GM12878 (cell line): ENCODE measurements at regions not wholly inside any gene's neighbourhood (a gene's known extent, or its start where the extent isn't known, plus 50 kb on each side); places are given as distances from the start of the nearest gene placed in this dataset.

Experiments used
- ATAC-seq: fragments of 200-7000 bp; cut with Tn5 transposase; 3 replicates; pipeline ENCODE4 v1.9.1; 2020; ENCODE audit warnings: mild to moderate bottlenecking, moderate library complexity
- BruUV-seq: library from RNA; stranded (reverse); fragments of 400-500 nt; replicated peaks from 2 replicates; lab custom pipeline; 2021; lab: Mats Ljungman, UMichigan
- CTCF ChIA-PET: fragments of 300-600 bp; sonication (Branson Sonifier 250); formaldehyde crosslinking; extraction: SDS; loops from one replicate; lab custom pipeline; 2021; ENCODE audit warnings: inconsistent platforms; lab: Yijun Ruan, JAX
- POLR2A ChIA-PET: fragments of 350-600 bp; formaldehyde crosslinking; extraction: SDS; loops from one replicate; lab custom pipeline; 2021; ENCODE audit warnings: inconsistent platforms; lab: Charles Lee
- RAD21 ChIA-PET: fragments of 300-600 bp; sonication (Branson Sonifier 250); formaldehyde crosslinking; loops from one replicate; lab custom pipeline; 2023; ENCODE audit warnings: antibody characterized with exemption; ENCODE audit not compliant: unreplicated experiment; lab: Charles Lee
- SMC1A ChIA-PET: fragments of 300-600 bp; sonication (Branson Sonifier 250); formaldehyde crosslinking; loops from one replicate; lab custom pipeline; 2023; ENCODE audit not compliant: unreplicated experiment, uncharacterized antibody; lab: Charles Lee
- DNase-seq: peaks from one replicate; pipeline ENCODE4 v3.0.0-alpha.2; 2011; ENCODE audit warnings: low read depth, low spot score
- FAIRE-seq: peaks from 3 replicates; lab custom pipeline; 2011; peaks lifted over from hg19 to GRCh38; lab: Jason Lieb, UNC
- H2AFZ ChIP-seq: 2 replicates; pipeline ENCODE4 v1.6.0; 2011; ENCODE audit warnings: low read depth, low read length, control low read depth; ENCODE audit not compliant: control insufficient read depth
- H3K27ac ChIP-seq: 2 replicates; pipeline ENCODE4 v1.5.1; 2011; ENCODE audit warnings: control low read depth; ENCODE audit not compliant: control insufficient read depth, insufficient read depth
- H3K27me3 ChIP-seq, 2 experiments: replicated peaks in 1 of 2; 2 replicates each; pipeline versions ENCODE4 v1.6.0 to v1.6.1; 2011; ENCODE audit warnings: low read length in 1 of 2; ENCODE audit not compliant: control insufficient read depth in 2 of 2, insufficient read depth in 2 of 2
- H3K36me3 ChIP-seq, 2 experiments: 2 replicates each; pipeline ENCODE4 v1.5.1; 2011; ENCODE audit warnings: low read length in 1 of 2; ENCODE audit not compliant: control insufficient read depth in 2 of 2, insufficient read depth in 2 of 2
- H3K4me1 ChIP-seq: 2 replicates; pipeline ENCODE4 v1.6.1; 2011; ENCODE audit warnings: mild to moderate bottlenecking, low read length, moderate library complexity, mixed read lengths; ENCODE audit not compliant: control insufficient read depth, insufficient read depth
- H3K4me2 ChIP-seq: 2 replicates; pipeline ENCODE4 v1.6.0; 2011; ENCODE audit warnings: control low read depth; ENCODE audit not compliant: control insufficient read depth, insufficient read depth
- H3K4me3 ChIP-seq: fragments of 200-600 bp; sonication (generic); 2 replicates; pipeline ENCODE4 v1.5.1; 2016
- H3K79me2 ChIP-seq: 2 replicates; pipeline ENCODE4 v1.6.0; 2011; ENCODE audit warnings: low read length; ENCODE audit not compliant: control insufficient read depth, insufficient read depth
- H3K9ac ChIP-seq: 2 replicates; pipeline ENCODE4 v1.8.0; 2011; ENCODE audit warnings: low read length, control low read depth, mixed read lengths; ENCODE audit not compliant: control insufficient read depth, insufficient read depth
- H3K9me3 ChIP-seq: replicated peaks from 3 replicates; pipeline ENCODE4 v1.5.1; 2011; ENCODE audit warnings: mild to moderate bottlenecking, low read length; ENCODE audit not compliant: control insufficient read depth, insufficient read depth
- H4K20me1 ChIP-seq: 2 replicates; pipeline ENCODE4 v1.6.0; 2011; ENCODE audit not compliant: control insufficient read depth, insufficient read depth
- ASH2L ChIP-seq: fragments of 300-600, 200-600 bp; sonication (generic); IDR thresholded peaks from 2 replicates; pipeline ENCODE4 v1.6.1; 2017; ENCODE audit warnings: low read depth, mild to moderate bottlenecking, borderline replicate concordance
- CBFB ChIP-seq: IDR thresholded peaks from 2 replicates; pipeline ENCODE4 v1.6.1; 2016; ENCODE audit warnings: antibody characterized with exemption, low read depth
- HDAC2 ChIP-seq: fragments of 200-600 bp; sonication (generic); IDR thresholded peaks from 2 replicates; pipeline ENCODE4 v1.6.1; 2017
- MAX ChIP-seq: IDR thresholded peaks from 2 replicates; pipeline ENCODE4 v1.6.1; 2012; ENCODE audit warnings: low read depth, low read length, improper control_type of control experiment
- MLLT1 ChIP-seq: fragments of 450-650 bp; IDR thresholded peaks from 2 replicates; pipeline ENCODE4 v1.6.1; 2016; ENCODE audit warnings: mild to moderate bottlenecking
- MTA3 ChIP-seq: IDR thresholded peaks from 2 replicates; pipeline ENCODE4 v1.6.1; 2012; ENCODE audit warnings: low read length, inconsistent platforms, borderline replicate concordance
- MYC ChIP-seq: IDR thresholded peaks from 2 replicates; pipeline ENCODE4 v1.6.1; 2011; ENCODE audit warnings: mild to moderate bottlenecking, low read length, moderate library complexity, inconsistent platforms; ENCODE audit not compliant: insufficient read depth, insufficient replicate concordance, insufficient read length, severe bottlenecking
- NBN ChIP-seq: fragments of 450-650 bp; IDR thresholded peaks from 2 replicates; pipeline ENCODE4 v1.6.1; 2016
- NFYB ChIP-seq: IDR thresholded peaks from 2 replicates; pipeline ENCODE4 v1.6.1; 2011; ENCODE audit warnings: low read depth, mild to moderate bottlenecking, low read length, improper control_type of control experiment, moderate library complexity; ENCODE audit not compliant: insufficient read depth
- SUPT20H ChIP-seq: IDR thresholded peaks from 2 replicates; pipeline ENCODE4 v1.6.1; 2011; ENCODE audit warnings: low read depth, mild to moderate bottlenecking, low read length, moderate library complexity, borderline replicate concordance; ENCODE audit not compliant: control insufficient read depth
- USF1 ChIP-seq: IDR thresholded peaks from 2 replicates; pipeline ENCODE4 v1.6.1; 2011; ENCODE audit warnings: borderline replicate concordance, low read depth, mild to moderate bottlenecking, moderate library complexity, mixed read lengths, low read length; ENCODE audit not compliant: insufficient read depth; ENCODE audit errors: extremely low read length
- ZBED1 ChIP-seq: IDR thresholded peaks from 2 replicates; pipeline ENCODE4 v1.6.1; 2016; ENCODE audit warnings: borderline replicate concordance
- ZNF274 ChIP-seq: IDR thresholded peaks from one replicate; pipeline ENCODE4 v1.8.0; 2011; ENCODE audit not compliant: insufficient read length, insufficient read depth
- WGBS: methylation state at CpG from one replicate; pipeline ENCODE4 v1.1.6; 2016; ENCODE audit warnings: low lambda C conversion rate; ENCODE audit not compliant: insufficient replicate concordance, insufficient coverage; ENCODE audit errors: missing lambda C conversion rate; 5-methylcytosine and 5-hydroxymethylcytosine counted together
- in situ Hi-C: fragments of 300-500 bp; cut with MboI; formaldehyde crosslinking; loops from 9 replicates; pipeline ENCODE4 v1.14.3; 2018; ENCODE audit warnings: mixed read lengths
- intact Hi-C: fragments of 100-400 bp; cut with micrococcal nuclease; formaldehyde crosslinking; loops from one replicate; pipeline ENCODE4 v1.14.2; 2022; ENCODE audit not compliant: unreplicated experiment

- in situ Hi-C loops = no loop called here
- Histone ChIP-seq H3K9me3 (no peaks in the 10 kb centered on the region), H2AFZ (no peak overlapping the region), H3K36me3 (no peaks in the 10 kb centered on the region), H3K27me3 (no peaks in the 10 kb centered on the region), H3K4me1 (no peaks in the 10 kb centered on the region), H3K27ac (no peak overlapping the region), H3K9ac (no peak overlapping the region), H3K4me2 (no peak overlapping the region), H3K79me2 (no peaks in the 10 kb centered on the region)
- FAIRE-seq = no peak
- ATAC-seq = no peak
- CTCF ChIA-PET = no interaction called here
- RAD21 ChIA-PET = no interaction called here
- TF ChIP-seq HDAC2 (no peak), NBN (no peak), MTA3 (no peak), NFYB (no peak), ZBED1 (no peak), ZNF274 (no peak)
- TF ChIP-seq, all 136 proteins: peak for 0
- Histone ChIP-seq H3K4me3 (no peak overlapping the region), H4K20me1 (no peaks in the 10 kb centered on the region)
- DNase-seq = no peak
- intact Hi-C loops = no loop called here
- ChIA-PET POLR2A (no interaction called here), SMC1A (interaction anchor here (1.8 kb wide), 1 partner anchor 10 kb away, joined by 6 read pairs; no protein-coding TSS in a partner anchor)
- 50% methylated on average over 2 of the region's 2 CpGs for WGBS
- BruUV-seq = no TSS peak
Measured at GRCh38 chr1:81111818-81112217, 688.9 kb upstream of the ADGRL2 start.

GRCh38 chr1:81109038-81109437 lies 691.7 kb upstream of the ADGRL2 start:
- no TSS peak for BruUV-seq
- RAD21 ChIA-PET = no interaction called here
- no peak overlapping the region for H3K9ac ChIP-seq
- FAIRE-seq = no peak
- no peak overlapping the region for H3K27ac ChIP-seq
- ATAC-seq = no peak
- no peaks in the 10 kb centered on the region for H3K79me2 ChIP-seq
- 23% methylated on average over 4 of the region's 4 CpGs for WGBS
- in situ Hi-C loops = no loop called here
- no peaks in the 10 kb centered on the region for H3K36me3 ChIP-seq
- no peak overlapping the region for H3K4me3 ChIP-seq
- H3K4me2 ChIP-seq = no peak overlapping the region
- intact Hi-C loops = no loop called here
- SMC1A ChIA-PET = no interaction called here
- H3K9me3 ChIP-seq = no peaks in the 10 kb centered on the region
- H4K20me1 ChIP-seq = no peaks in the 10 kb centered on the region
- H3K27me3 ChIP-seq = no peaks in the 10 kb centered on the region
- TF ChIP-seq MYC (no peak), CBFB (no peak), USF1 (no peak), SUPT20H (no peak), MAX (no peak), MLLT1 (no peak), ASH2L (no peak)
- POLR2A ChIA-PET = no interaction called here
- no peak overlapping the region for H2AFZ ChIP-seq
- no peak for DNase-seq
- CTCF ChIA-PET = no interaction called here
- H3K4me1 ChIP-seq = no peaks in the 10 kb centered on the region
